PC-3 (cell line): ENCODE measurements at regions not wholly inside any gene's neighbourhood (a gene's known extent, or its start where the extent isn't known, plus 50 kb on each side); places are given as distances from the start of the nearest gene placed in this dataset.

Experiments
- ATAC-seq: fragments of 200-7000 bp; cut with Tn5 transposase; 2 replicates; pipeline ENCODE4 v1.9.1; 2020; ENCODE audit warnings: mild to moderate bottlenecking, moderate library complexity
- BruUV-seq: library from RNA; stranded (reverse); fragments of 400-500 nt; replicated peaks from 2 replicates; lab custom pipeline; 2021; lab: Mats Ljungman, UMichigan
- CTCF ChIA-PET: fragments of 300-600 bp; sonication (Branson Sonifier 250); formaldehyde crosslinking; loops from one replicate; lab custom pipeline; 2022; ENCODE audit warnings: antibody characterized with exemption; lab: Charles Lee
- POLR2A ChIA-PET: fragments of 300-600 bp; sonication (Branson Sonifier 250); formaldehyde crosslinking; loops from one replicate; lab custom pipeline; 2022; ENCODE audit warnings: antibody characterized with exemption; ENCODE audit not compliant: unreplicated experiment; lab: Charles Lee
- DNase-seq: peaks from one replicate; pipeline ENCODE4 v3.0.0-alpha.2; 2015
- H2AFZ ChIP-seq: fragments of 300-600 bp; sonication (generic); 2 replicates; pipeline ENCODE4 v1.6.0; 2016; ENCODE audit warnings: antibody characterized with exemption, low read length
- H3F3A ChIP-seq: fragments of 300-600 bp; sonication (generic); one replicate; pipeline ENCODE4 v1.6.0; 2017; ENCODE audit warnings: antibody characterized with exemption, low read length, control low read depth, mild to moderate bottlenecking; ENCODE audit not compliant: unreplicated experiment
- H3K27ac ChIP-seq: fragments of 300-600 bp; sonication (generic); 2 replicates; pipeline ENCODE4 v1.5.1; 2016; ENCODE audit warnings: mild to moderate bottlenecking, low read length
- H3K27me3 ChIP-seq: fragments of 300-600 bp; sonication (generic); 2 replicates; pipeline ENCODE4 v1.6.1; 2016; ENCODE audit warnings: low read length, mixed read lengths
- H3K36me3 ChIP-seq: fragments of 300-600 bp; sonication (generic); 2 replicates; pipeline ENCODE4 v1.6.1; 2016; ENCODE audit warnings: low read depth, mixed run types, low read length, mixed read lengths
- H3K4me1 ChIP-seq: fragments of 300-600 bp; sonication (generic); 2 replicates; pipeline ENCODE4 v1.5.1; 2016; ENCODE audit warnings: low read length; ENCODE audit not compliant: insufficient read depth
- H3K4me2 ChIP-seq: fragments of 300-600 bp; sonication (generic); 2 replicates; pipeline ENCODE4 v1.6.0; 2016; ENCODE audit warnings: low read length
- H3K4me3 ChIP-seq: fragments of 300-600 bp; sonication (generic); 2 replicates; pipeline ENCODE4 v1.5.1; 2016; ENCODE audit warnings: mild to moderate bottlenecking, low read length, mixed read lengths
- H3K79me2 ChIP-seq: fragments of 300-600 bp; sonication (generic); 2 replicates; pipeline ENCODE4 v1.6.1; 2017; ENCODE audit warnings: low read length, mixed read lengths
- H3K9ac ChIP-seq: fragments of 300-600 bp; sonication (generic); 2 replicates; pipeline ENCODE4 v1.6.0; 2016; ENCODE audit warnings: mild to moderate bottlenecking, low read length
- H3K9me2 ChIP-seq: fragments of 300-600 bp; sonication (generic); replicated peaks from 2 replicates; pipeline ENCODE4 v1.6.1; 2016; ENCODE audit warnings: mixed run types, low read length, mixed read lengths
- H3K9me3 ChIP-seq: fragments of 300-600 bp; sonication (generic); 2 replicates; pipeline ENCODE4 v1.6.1; 2016; ENCODE audit warnings: low read length, mixed read lengths
- H4K20me1 ChIP-seq: fragments of 300-600 bp; sonication (generic); 2 replicates; pipeline ENCODE4 v1.6.1; 2016; ENCODE audit warnings: low read length, mixed read lengths
- EZH2 ChIP-seq: fragments of 300-600 bp; sonication (generic); IDR thresholded peaks from one replicate; pipeline ENCODE4 v1.6.1; 2017; ENCODE audit warnings: antibody characterized with exemption, mild to moderate bottlenecking, low read length; ENCODE audit not compliant: unreplicated experiment
- EZH2phosphoT487 ChIP-seq: fragments of 300-600 bp; sonication (generic); IDR thresholded peaks from 2 replicates; pipeline ENCODE4 v1.6.1; 2018; ENCODE audit warnings: mild to moderate bottlenecking, antibody characterized with exemption, low read length, borderline replicate concordance
- intact Hi-C: fragments of 100-400 bp; cut with micrococcal nuclease; formaldehyde crosslinking; loops from 2 replicates; pipeline ENCODE4 v1.9.0; 2023
- TF ChIP-seq, protein P1 (sequence below): fragments of 300-600 bp; sonication (generic); conservative IDR thresholded peaks from 2 replicates; pipeline ENCODE4 v1.5.1; 2017; ENCODE audit warnings: antibody characterized with exemption, low read depth, mild to moderate bottlenecking, low read length

GRCh38 chr3:176914764-176915163, 282.5 kb downstream of the TBL1XR1 start:
- Histone ChIP-seq H3K9me2 (peaks cover 2% of the 10 kb centered on the region; the same call in 1 of the 2 replicates), H3K79me2 (no peaks in the 10 kb centered on the region), H3K9ac (no peak overlapping the region), H2AFZ (no peak overlapping the region; the same call in 1 of the 2 replicates), H3K27ac (no peak overlapping the region), H3K27me3 (no peaks in the 10 kb centered on the region), H4K20me1 (no peaks in the 10 kb centered on the region), H3F3A (no peaks in the 10 kb centered on the region), H3K4me2 (no peak overlapping the region), H3K4me3 (no peak overlapping the region), H3K4me1 (peaks cover 24% of the 10 kb centered on the region), H3K9me3 (no peaks in the 10 kb centered on the region), H3K36me3 (no peaks in the 10 kb centered on the region)
- POLR2A ChIA-PET = no interaction called here
- peak; percentile 33 for DNase-seq
- peak; percentile 37 for ATAC-seq
- no TSS peak for BruUV-seq
- intact Hi-C loops = no loop called here
- TF ChIP-seq, protein P1, sequence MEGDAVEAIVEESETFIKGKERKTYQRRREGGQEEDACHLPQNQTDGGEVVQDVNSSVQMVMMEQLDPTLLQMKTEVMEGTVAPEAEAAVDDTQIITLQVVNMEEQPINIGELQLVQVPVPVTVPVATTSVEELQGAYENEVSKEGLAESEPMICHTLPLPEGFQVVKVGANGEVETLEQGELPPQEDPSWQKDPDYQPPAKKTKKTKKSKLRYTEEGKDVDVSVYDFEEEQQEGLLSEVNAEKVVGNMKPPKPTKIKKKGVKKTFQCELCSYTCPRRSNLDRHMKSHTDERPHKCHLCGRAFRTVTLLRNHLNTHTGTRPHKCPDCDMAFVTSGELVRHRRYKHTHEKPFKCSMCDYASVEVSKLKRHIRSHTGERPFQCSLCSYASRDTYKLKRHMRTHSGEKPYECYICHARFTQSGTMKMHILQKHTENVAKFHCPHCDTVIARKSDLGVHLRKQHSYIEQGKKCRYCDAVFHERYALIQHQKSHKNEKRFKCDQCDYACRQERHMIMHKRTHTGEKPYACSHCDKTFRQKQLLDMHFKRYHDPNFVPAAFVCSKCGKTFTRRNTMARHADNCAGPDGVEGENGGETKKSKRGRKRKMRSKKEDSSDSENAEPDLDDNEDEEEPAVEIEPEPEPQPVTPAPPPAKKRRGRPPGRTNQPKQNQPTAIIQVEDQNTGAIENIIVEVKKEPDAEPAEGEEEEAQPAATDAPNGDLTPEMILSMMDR = no peak
- no peak for TF ChIP-seq EZH2
- TF ChIP-seq EZH2phosphoT487 = no peak
- CTCF ChIA-PET = no interaction called here

- no peaks in the 10 kb centered on the region for H3K9me3 ChIP-seq
- H2AFZ ChIP-seq = no peak overlapping the region
- CTCF ChIA-PET = interaction anchor here (0.7 kb wide), 1 partner anchor 9 kb away, joined by 3 read pairs; no protein-coding TSS in a partner anchor
- peaks cover 2% of the 10 kb centered on the region; the same call in 1 of the 2 replicates for H3K9me2 ChIP-seq
- DNase-seq = no peak
- no peak overlapping the region for H3K27ac ChIP-seq
- H3K4me3 ChIP-seq = no peak overlapping the region
- no peaks in the 10 kb centered on the region for H3K36me3 ChIP-seq
- H3K4me2 ChIP-seq = no peak overlapping the region
- no peaks in the 10 kb centered on the region for H3F3A ChIP-seq
- H4K20me1 ChIP-seq = no peaks in the 10 kb centered on the region
- no peaks in the 10 kb centered on the region for H3K79me2 ChIP-seq
- TF ChIP-seq, protein P1 = no peak
- POLR2A ChIA-PET = no interaction called here
- intact Hi-C loops = no loop called here
- H3K9ac ChIP-seq = no peak overlapping the region
- BruUV-seq = no TSS peak
- H3K4me1 ChIP-seq = peaks cover 11% of the 10 kb centered on the region
- no peaks in the 10 kb centered on the region for H3K27me3 ChIP-seq
- ATAC-seq = no peak
Observed at GRCh38 chr3:176911579-176911978, 285.7 kb downstream of the TBL1XR1 start.

GRCh38 chr3:176909044-176909443, 288.2 kb downstream of the TBL1XR1 start:
- no peaks in the 10 kb centered on the region for H4K20me1 ChIP-seq
- no peak for ATAC-seq
- DNase-seq = no peak
- no peak overlapping the region for H3K9ac ChIP-seq
- no peaks in the 10 kb centered on the region for H3K9me3 ChIP-seq
- POLR2A ChIA-PET = no interaction called here
- H3K27ac ChIP-seq = no peak overlapping the region
- H3K9me2 ChIP-seq = no peaks in the 10 kb centered on the region
- no peak overlapping the region for H3K4me2 ChIP-seq
- no peak overlapping the region for H2AFZ ChIP-seq
- H3K4me1 ChIP-seq = no peaks in the 10 kb centered on the region
- no peak for TF ChIP-seq EZH2phosphoT487
- no peak for TF ChIP-seq EZH2
- TF ChIP-seq, protein P1 = no peak
- CTCF ChIA-PET = no interaction called here
- H3F3A ChIP-seq = no peaks in the 10 kb centered on the region
- intact Hi-C loops = no loop called here
- H3K4me3 ChIP-seq = no peak overlapping the region
- no TSS peak for BruUV-seq
- H3K79me2 ChIP-seq = no peaks in the 10 kb centered on the region
- no peaks in the 10 kb centered on the region for H3K36me3 ChIP-seq
- no peaks in the 10 kb centered on the region for H3K27me3 ChIP-seq
